Superior temporal gyrus (tissue), 1 donor: ENCODE measurements at regions not wholly inside any gene's neighbourhood (a gene's known extent, or its start where the extent isn't known, plus 50 kb on each side); places are given as distances from the start of the nearest gene placed in this dataset.

Experiments used
- DNase-seq: peaks from one replicate; pipeline ENCODE4 v3.0.0-alpha.2; 2016; ENCODE audit errors: extremely low spot score

DNA sequence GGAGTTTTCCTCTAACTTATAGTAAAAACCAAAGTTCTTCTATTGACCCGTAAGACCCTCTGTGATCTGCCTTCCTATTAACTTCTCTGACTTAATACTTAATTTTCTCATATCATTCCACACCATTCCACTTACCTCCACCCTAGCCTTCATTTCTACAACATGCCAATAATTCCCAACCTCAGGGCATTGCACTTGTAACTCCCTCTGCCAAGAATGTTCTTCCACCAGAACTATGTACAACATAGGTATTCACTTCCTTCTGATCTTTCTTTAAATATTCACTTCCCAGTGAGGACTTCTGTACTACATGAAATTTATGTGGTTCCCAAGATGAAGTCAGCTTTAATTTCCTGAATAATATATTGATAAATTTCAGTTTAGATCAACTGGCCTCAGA lies 531.7 kb downstream of the LRFN5 start:
- no peak for DNase-seq

DNA sequence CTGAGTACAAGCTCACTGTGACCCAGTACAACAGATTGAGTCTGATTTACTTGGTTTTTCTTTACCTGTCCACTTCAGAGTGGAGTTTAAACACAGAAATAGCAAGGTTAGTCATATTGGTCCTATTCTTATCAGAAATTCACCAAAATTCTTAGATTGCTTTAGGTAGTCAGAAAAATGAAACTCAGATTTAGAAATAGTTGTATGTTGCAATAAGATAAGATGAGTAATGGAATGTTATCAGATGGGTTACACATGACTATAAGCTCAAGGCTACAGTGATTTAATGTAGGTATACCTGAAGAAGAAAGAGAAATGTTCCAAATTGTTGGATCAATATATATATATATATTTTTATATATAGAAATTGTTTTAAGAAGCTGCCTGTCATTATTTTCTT lies 524.1 kb downstream of the LRFN5 start:
- DNase-seq = no peak

DNA sequence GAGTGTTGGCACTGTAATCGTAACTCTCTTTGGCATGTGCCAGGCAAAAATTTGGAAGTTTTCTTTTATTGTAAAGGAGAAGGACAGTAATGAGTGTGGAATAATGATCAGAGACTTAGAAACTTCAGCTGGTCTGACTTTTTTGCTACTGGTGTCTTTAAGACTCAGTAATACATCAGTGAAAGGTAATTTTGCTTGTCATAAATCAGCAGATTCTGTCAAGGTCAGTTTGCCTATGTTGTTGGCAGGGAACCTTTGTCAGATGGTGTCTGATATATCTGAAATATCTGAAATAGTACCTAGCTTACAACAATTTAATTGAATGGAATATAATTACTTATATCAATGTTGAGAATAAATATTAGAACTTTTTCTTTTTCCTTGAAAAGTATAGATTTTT lies 516.9 kb downstream of the LRFN5 start:
- no peak for DNase-seq

DNA sequence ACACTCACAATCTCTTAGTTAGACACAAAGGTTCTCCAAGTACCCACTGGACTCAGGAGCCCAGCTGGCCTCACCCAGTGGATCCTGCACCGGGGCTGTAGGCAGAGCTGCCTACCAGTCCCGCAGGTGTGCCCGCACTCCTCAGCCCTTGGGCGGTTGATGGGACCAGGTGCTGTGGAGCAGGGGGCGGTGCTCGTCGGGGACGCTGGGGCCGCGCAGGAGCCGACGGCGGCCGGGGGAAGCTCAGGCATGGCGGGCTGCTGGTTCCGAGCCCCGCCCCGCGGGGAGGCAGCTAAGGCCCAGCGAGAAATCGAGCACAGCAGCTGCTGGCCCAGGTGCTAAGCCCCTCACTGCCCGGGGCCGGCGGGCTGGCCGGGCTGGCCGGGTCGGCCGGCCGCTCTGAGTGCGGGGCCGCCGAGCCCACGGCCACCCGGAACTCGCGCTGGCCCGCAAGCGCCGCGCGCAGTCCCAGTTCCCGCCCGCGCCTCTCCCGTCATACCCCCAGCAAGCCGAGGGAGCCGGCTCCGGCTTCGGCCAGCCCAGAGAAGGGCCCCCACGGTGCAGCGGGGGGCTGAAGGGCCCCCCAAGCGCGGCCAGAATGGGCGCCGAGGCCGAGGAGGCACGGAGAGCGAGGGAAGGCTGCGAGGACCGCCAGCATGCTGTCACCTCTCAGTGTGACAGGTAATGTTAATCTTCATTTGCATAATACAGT lies 506.8 kb downstream of the LRFN5 start:
- DNase-seq = no peak

DNA sequence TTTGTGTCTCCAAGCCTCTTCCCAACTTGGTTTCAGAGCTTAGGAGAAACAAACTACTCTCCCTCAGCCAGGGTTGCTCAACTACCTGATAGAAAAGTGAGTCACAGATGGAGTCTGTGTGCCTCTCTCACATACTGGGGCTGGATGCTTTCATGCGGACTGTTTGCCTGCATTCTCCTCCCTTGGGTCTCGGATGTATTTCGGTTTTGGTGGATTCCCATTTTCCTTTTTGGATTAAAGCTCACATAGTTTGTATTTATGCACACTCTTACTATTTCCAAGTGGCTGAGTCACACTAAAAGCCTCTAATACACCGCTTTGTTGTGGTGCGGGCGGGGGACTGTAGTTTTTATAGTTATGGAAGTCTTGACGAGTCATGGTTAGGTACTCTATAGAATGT lies 505.4 kb downstream of the LRFN5 start:
- DNase-seq = no peak

DNA sequence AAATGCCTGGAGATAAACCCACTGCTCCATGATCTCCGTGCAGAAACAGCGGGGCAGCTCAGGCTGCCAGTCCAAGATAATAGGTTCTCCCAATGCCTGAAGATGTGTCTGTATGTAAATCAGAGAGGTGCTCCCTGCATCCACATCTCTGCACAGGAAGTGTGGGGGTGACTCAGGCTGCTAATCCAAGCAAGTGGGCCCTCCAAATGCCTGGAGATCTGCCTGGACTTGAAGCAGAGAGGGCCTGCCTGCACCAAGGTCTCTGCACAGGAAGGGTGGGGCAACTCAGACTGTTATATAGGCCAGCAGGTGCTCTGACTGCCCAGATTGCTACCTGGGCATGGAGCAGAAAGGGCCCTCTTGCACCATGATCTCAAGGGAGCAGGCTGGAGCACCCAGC lies 504.7 kb downstream of the LRFN5 start:
- DNase-seq = no peak

DNA sequence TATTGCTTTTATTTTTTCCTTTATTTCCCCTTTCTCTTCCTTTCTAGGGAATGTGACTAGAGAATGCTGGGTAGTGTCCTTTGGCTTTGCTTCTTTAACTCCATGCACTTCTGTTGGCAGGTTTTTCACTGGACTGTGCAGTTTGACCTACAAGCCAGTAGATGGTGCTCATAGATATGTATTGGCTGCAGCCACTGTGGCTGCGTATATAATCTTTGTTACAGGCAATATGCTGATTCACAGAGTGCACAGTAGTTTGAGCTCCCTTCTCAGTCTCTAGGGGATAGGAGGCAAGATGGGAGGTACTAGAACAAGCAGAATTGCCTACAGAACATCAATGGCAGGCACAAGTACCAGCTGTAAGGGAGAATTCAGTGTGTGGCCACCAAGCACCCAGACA lies 503.5 kb downstream of the LRFN5 start:
- peak; percentile 17 for DNase-seq

DNA sequence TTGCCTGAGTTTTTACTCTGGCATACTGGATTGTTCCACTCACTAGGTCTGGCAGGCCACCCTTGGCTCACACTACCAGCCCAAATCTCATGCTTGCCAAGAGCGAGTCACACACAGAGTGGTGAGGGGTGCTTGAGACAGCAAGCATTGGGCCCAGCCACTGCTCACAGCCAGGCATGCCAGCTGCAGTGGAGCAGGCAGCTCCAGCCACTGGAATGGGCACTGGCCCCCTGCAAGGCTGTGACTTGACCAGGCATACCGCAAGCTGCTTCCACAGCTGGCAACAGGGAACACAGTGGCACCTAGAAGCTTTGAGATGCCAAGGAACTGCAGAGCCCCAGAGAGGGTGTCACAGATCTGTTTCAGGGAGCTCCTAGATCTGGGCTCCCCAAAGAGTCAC lies 488.5 kb downstream of the LRFN5 start:
- DNase-seq = no peak

DNA sequence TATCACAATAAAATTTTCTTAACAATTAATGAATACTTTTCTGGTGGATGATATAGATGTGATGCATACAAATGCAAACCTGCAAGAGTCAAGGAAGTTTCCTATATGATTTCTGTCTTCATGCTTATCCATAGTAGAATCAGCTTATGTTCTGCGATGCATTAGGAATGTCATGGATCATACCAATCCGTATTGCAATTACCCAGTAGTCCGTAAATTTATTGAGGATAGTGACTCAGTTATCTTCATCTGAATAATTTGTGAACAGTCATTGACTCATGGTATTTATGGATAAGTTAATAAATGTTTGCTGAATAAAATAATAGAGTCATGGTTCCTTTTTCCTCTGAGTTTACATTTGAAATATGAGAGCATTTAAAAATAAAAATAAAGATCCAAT lies 483.4 kb downstream of the LRFN5 start:
- no peak for DNase-seq

DNA sequence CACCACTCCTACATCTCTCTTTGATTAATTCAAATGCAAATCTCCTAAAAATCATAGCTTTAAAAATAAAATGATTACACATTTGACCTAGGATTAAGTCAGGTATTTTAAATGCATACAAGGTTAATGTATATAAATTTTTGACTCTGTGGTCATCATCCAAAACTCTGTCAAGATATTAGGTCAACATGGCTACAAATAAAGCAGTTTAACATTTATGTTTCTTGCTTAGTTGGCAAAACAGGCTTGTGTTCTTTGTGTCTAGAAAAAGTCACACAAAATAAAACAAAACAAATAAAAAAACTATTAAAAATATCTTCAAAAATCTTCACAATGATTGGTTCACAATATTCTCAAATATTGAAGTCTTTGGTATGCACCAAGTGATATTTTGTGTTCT lies 473.2 kb downstream of the LRFN5 start:
- DNase-seq = no peak

DNA sequence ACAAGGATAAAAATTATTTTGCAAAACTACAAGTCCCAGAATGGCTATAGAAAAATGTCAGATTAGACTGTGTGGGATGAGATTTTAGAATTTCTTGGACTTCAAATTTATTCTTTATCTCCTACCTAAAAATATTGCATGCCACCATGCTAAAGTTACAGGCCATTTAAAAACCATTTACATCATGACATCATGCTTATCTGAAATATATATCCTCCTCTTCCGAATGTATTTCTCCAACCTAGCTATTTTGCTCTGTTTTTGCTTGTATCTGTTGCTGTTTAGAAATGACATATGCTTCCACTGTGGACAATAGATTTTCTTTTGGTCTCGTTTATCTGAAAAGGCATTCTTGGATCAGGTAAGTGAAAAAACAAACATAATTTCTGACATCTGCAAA lies 471.7 kb downstream of the LRFN5 start:
- no peak for DNase-seq

DNA sequence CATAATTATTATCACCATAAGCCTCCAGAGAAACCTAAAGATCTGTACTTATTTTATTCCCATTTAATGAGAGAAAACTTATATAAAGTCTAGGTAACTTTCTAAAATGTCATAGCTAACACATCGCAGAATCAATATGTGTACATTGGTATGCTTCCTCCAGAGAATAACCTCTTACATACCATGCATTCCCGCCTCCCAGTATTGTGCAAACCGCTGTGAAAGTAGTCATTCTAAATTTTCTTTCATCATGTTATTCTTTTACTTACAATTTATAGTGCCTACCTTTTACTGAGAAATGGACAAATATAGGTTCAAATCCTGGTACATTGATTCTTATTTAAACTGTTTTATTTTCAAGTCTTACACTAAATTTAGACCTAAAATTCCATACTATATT lies 463.4 kb downstream of the LRFN5 start:
- no peak for DNase-seq

DNA sequence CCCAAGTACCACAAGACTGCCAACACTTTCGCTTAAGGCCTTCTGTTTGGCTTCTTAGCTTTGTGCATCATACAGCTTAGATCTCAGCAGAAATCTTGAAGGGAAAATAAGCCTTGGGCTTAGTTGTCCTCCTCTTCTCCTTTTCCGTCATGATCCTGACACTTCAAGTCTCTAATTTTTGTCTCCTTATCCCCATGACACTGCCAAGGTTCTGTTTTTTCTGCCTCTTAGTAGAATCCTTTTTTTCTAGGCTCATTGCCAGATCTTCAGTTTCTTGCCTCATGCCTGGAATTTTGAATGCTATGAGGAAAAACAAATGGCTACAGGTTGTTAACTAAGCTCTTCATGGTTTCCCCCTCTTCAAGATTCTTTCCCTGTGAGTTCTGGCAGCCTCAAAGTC lies 450.4 kb downstream of the LRFN5 start:
- no peak for DNase-seq

DNA sequence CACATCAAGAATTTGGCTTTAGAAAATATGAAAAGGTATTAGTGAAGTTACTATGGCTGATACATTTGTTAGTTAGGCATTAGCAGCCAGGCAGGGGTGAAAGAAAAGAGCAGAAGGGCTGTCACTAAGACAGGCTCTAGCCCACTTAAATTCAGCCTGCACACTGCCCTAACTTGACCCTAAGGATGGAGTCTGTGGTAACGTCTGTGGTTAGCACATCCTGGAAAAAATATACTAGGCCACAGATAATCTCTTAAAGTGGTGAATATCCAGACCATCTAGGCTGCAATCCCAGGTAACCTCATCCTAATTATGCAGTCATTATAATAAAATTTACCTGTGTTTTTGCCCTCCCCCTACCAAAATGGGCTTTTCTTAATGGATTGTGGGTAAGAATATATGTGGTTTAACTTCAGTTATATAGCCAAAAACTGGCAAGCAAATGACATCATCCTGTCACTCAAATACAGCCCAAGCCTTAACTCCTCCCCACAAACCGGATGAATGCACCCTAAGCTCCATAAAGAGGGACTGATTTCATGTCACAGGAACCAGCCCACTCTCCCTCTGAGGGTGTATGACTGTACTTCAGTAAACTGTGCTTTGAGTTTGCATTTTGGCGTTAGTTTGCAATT lies 440.9 kb downstream of the LRFN5 start:
- DNase-seq = no peak

DNA sequence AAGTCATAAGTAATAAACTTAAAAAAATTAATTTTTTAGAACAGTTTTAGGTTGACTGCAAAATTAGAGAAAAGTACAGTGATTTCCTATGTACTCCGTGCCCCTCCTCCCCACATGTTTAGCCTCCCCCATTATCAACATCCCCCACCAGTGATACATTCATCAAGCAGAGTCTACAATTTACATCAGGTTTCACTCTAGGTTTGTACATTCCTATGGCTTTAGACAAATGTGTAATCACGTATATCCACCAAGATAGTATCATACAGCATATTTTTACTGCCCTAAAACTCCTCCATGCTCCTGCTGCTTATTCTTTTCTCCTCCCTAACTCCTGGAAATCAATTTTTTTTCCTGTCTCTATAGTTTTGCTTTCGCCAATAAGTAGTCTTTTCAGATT lies 438.7 kb downstream of the LRFN5 start:
- DNase-seq = no peak

DNA sequence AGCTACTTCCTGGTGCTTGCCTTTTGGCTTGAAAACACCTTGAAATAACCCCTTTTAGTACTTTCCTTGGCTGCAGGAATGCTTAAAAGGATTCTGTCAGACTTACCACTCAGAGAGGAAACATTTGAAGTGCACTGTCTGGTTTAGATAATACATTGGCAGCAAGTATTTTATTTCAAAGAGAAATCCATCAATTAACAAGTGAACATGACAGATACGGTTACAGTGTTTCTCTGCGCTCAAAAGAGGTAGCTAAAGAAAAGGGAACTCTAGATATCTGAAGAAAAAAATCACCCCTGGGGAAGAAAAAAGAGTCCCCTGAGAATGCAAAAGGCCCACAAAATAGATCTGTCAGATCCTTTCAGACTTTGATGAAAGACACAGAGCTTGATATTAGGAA lies 421.9 kb downstream of the LRFN5 start:
- DNase-seq = no peak

DNA sequence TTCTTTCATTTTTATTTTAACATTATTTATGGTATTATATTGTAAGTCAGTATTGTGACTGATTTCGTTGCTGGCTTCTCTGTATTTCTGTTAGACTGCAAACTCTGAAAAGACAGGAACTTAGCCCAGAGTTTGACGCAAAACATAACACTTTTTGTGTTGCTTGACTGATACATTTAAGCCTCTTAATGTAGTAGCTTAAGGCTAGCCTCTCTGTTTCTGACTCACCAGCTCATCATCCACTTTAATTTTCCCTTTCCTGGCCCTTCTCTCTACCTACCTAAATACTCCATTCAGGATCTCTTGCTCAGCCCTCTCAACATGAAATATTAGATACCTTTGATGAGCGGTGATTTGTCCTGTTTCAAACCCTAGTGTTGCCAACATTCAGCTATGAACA lies 420.6 kb downstream of the LRFN5 start:
- DNase-seq = no peak

DNA sequence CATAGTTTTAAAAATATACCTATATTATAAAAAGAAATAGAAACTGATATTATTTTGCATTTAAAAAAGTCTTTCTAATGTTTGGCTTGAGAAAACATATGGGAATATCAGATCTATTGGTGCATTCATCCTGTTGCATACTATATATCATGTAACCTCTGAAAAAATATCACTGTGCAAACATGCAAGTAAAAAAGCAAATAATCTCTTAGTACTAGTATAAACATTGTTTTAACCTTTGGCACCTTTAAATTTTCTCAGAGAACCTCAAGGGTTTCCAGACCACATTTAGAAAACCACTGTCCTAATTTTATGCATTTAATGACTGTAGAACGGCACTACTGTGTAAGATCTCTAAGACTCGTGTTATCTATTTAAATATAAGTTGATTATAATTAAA lies 416.8 kb downstream of the LRFN5 start:
- DNase-seq = no peak

DNA sequence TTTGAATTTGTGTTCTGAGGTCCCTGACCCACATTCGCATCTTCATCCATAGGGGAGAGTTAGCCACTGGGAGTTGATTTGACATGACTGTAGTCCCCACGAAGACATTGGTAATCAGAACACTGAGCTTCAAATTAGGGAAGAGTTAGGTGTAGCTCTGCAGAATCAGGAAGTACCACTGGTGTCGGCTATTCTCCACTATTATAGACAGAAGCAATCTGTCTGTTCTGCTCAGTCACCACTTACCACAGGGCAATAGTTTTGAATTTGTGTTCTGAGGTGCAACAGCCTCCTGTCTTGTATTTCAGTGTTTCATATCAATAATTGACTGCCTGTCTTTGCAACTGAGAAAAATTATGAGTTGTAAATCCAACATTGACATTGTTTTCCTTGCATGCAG lies 407.6 kb downstream of the LRFN5 start:
- no peak for DNase-seq

DNA sequence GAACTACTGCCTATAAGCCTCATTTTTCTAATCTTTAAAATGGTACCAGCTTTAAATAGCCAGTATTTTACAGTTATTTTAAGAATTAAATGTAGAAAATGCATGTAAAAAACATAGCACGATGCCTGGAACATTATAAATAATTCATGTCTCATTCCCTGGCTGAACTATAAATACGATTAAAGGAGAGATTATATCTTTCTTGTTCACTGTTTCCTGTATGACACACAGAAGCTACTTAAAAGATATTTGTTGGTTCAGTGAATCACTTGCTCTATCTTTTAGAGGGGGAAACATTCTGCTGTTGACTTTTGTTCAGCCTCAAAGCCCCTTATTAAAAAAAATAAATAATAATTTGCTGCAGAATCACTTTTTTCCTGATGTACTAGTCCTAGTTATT lies 406.9 kb downstream of the LRFN5 start:
- DNase-seq = no peak

DNA sequence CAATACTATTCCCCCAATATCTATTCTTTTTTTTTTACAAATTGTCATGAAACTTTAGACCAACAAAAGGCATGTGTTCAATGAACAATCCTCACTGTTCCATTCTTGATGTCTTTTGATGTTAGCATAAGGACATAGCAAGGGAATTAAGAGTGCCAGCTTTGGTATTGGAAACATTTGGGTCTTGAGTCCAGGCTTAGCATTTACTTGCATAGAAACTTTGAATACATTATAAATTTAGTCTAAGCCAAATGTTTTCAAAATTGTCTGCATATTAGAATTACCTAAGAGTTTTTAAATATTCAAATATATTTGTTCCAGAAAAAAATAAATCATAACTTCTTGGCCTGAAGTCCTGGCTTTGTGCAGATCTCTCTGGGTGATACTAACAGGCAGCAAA lies 406.5 kb downstream of the LRFN5 start:
- DNase-seq = no peak

DNA sequence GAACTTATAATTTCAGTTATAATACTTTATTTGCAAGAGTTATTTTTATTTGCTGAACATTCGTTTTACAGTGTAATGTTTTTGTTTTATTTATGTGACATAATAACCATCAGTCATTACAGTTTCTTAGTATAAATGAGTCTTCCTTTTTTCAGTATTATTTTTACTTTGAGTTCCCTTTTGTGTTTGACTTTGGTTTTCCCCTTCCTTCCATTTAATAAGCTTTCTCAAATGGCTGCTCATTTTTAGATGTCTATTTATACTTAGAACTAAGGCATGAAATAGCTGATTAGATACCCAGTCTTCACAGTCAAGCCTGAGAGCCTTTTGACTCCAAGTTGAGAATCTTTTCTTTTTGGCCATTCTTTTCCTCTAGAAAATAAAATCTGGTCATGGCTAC lies 404.5 kb downstream of the LRFN5 start:
- DNase-seq = no peak

DNA sequence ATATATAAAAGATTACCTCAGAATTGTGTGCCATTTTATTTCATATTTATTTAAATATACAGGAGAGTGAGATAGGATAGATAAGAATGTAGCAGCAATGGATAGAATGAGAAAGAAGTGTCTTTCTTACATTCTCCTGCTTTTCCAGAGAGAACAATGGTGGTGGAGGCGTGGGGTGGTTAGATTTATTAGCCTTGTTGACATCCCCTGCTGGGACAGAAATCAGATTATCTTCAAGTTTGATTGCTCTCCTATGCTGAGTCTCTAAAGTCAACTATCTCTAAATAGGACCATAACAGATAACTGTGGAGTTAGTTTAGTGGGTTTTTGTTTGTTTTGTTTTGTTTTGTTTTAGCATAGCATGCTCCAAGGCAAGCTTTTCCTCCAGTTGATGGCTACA lies 397.6 kb downstream of the LRFN5 start:
- DNase-seq = no peak

DNA sequence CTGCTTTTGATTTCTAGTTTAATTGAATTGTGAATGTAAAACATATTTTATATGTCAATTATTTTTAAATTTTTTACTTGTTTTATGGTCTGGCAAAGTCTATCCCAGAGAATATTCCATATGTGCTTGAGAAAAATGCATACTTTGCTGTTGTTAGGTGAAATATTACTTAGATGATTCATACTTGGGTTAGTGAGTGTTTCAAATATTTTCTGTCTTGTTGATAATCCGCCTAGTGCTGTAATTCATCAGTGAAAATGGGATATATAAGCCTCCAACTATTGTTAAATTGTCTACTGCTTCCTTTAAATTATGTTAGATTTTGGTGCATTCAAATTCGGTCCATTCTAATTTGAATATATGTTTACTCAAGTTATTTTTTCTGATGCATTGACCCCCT lies 395.5 kb downstream of the LRFN5 start:
- no peak for DNase-seq
